ENCODE measurements at regions not wholly inside any gene's neighbourhood (a gene's known extent, or its start where the extent isn't known, plus 50 kb on each side); places are given as distances from the start of the nearest gene placed in this dataset.
"Not testable (repeated sequence)": the region's sequence is repeated elsewhere in the genome, so short reads cannot be mapped to it uniquely, and the experiment has no call there.

- DNase-seq (ENCODE audit: low spot score), result no peak
Observed at GRCh38 chr16:58828901-58829545, 94.9 kb upstream of the GOT2 start.

- DNase-seq (ENCODE audit: low spot score), result no peak
Observed at GRCh38 chr16:58824201-58824600, 90.1 kb upstream of the GOT2 start.

GRCh38 chr16:58821886-58822285 is 87.8 kb upstream of the GOT2 start:
- no peak for DNase-seq (ENCODE audit: low spot score)

- DNase-seq (ENCODE audit: low spot score), result no peak
Observed at GRCh38 chr16:58820411-58820810, 86.3 kb upstream of the GOT2 start.

GRCh38 chr16:58815181-58815888 is 81.2 kb upstream of the GOT2 start:
- DNase-seq (ENCODE audit: low spot score), result no peak

- peak; percentile 11 for DNase-seq (ENCODE audit: low spot score)
Observed at GRCh38 chr16:58814348-58814801, 80.3 kb upstream of the GOT2 start.

- no peak for DNase-seq (ENCODE audit: low spot score)
Observed at GRCh38 chr16:58809213-58809612, 75.1 kb upstream of the GOT2 start.

GRCh38 chr16:58807276-58807675 is 73.2 kb upstream of the GOT2 start:
- no peak for DNase-seq (ENCODE audit: low spot score)

- no peak for DNase-seq (ENCODE audit: low spot score)
Observed at GRCh38 chr16:58801838-58802237, 67.7 kb upstream of the GOT2 start.

GRCh38 chr16:58797137-58797801 is 63.2 kb upstream of the GOT2 start:
- DNase-seq (ENCODE audit: low spot score), result no peak

- DNase-seq (ENCODE audit: low spot score), result no peak
Observed at GRCh38 chr16:58793366-58793765, 59.2 kb upstream of the GOT2 start.

- no peak for DNase-seq (ENCODE audit: low spot score)
Observed at GRCh38 chr16:58792188-58792587, 58.1 kb upstream of the GOT2 start.

- DNase-seq (ENCODE audit: low spot score), result not testable (repeated sequence)
Observed at GRCh38 chr16:58790816-58791557, 56.9 kb upstream of the GOT2 start.

GRCh38 chr16:58789351-58789750 is 55.2 kb upstream of the GOT2 start:
- DNase-seq (ENCODE audit: low spot score), result no peak

All from A172 (cell line).